HPDE6-E6E7 (cell line): ENCODE measurements at regions not wholly inside any gene's neighbourhood (a gene's known extent, or its start where the extent isn't known, plus 50 kb on each side); places are given as distances from the start of the nearest gene placed in this dataset.
"Not testable (repeated sequence)": the region's sequence is repeated elsewhere in the genome, so short reads cannot be mapped to it uniquely, and the experiment has no call there.

Experiments used
- DNase-seq: peaks from one replicate; pipeline ENCODE4 v3.0.0; 2011; ENCODE audit warnings: missing footprints; ENCODE audit errors: extremely low spot score

DNA sequence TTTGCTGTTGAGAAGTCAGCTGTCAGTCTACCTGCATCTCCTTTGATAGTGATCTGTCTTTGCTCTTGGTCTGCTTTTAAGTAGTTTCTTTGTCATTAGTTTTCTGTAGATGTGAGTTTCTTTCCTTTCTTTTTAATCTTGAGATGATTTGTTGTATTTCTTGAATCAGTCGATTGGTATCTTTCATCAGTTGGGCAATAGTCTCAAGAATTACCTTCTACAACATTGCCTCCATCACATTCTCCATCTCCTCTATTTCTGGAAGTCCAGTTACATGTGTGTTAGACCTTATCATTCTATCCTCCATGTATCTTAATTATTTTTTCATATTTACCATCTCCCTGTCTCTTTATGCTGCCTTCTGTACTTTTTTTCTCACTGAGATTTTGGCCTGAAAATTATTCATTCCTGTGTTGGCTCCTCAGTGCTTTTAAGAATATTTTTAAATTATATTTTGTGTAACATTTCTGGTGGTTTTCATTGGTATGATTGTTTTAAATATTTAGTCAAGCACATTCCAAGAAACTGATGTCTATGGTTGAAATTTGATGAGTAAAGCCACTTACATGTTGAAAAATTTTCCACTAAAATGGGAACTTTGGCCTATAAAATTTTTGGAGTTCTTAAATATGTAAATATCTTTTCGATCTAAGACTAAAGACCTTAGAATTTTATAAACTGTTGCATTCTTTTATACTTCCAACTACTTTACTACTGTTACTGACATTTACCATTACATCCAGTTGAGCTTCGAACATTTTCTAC is 239.5 kb upstream of the MGAT5 start:
- DNase-seq = no peak

- no peak for DNase-seq
Measured at GRCh38 chr2:134019871-134020270, 234.0 kb upstream of the MGAT5 start.

DNA sequence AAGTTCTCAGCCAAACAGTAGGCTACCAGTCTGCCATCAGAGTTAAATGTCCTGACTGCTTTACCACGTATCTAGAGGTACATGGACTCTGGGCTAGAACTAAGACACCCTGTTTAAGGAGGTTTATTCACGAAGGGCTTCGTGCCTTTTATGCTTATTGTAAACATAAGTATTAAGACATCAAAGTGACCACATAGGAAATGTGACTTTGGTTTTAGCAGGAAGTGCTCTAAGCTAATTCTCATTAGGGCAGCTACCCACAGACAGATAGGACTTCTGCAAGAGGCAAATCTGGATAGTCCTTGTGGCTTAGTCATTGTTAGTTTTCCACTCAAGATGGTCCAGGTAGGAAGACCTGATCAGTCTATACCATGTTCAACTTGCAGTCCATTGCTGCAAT is 233.3 kb upstream of the MGAT5 start:
- DNase-seq = no peak

GRCh38 chr2:134021830-134022524 is 231.9 kb upstream of the MGAT5 start:
- no peak for DNase-seq

- DNase-seq = no peak
Measured at GRCh38 chr2:134023854-134024253, 230.0 kb upstream of the MGAT5 start.

DNA sequence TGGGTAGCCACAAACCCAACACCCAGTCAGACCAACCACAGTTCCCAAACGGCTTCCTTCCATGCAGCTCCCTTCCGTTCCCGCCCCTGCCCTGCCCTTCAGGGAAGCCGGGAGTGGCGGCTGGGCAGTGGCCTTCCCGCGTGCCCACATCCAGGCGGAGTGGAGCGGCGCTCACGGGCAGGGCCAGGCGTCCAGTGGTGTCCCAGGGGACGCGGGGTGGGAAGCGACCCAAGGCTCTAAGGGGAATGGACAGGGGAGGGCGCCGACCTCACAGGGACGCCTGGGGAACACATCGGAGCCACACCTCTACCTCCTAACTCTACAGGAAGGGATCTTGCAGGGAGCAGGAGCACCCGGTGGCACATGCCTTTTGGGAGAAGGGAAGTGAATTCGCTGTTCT is 225.9 kb upstream of the MGAT5 start:
- no peak for DNase-seq

GRCh38 chr2:134029418-134029817 is 224.5 kb upstream of the MGAT5 start:
- DNase-seq = no peak

DNA sequence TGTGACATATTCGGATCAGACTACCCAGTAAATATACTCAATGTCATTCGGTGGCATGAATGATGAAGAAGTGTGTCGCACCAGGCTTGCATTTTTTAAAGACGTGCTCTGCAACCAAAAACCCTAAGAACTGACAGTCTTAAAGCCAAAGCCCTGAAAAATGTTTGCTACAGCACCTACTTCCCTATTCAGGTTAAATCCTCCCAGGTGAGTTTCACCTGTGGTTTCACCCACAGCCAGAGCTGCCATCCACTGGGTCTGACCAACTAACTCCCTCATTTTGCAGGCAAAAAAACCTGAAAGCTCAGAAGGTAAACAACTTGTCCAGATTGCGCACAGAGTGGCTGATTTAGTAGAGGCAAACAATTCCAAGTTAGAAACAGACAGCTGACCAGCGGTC is 222.3 kb upstream of the MGAT5 start:
- no peak for DNase-seq

GRCh38 chr2:134035605-134036370 is 218.1 kb upstream of the MGAT5 start:
- DNase-seq = no peak

GRCh38 chr2:134039912-134040581 is 213.8 kb upstream of the MGAT5 start:
- DNase-seq = no peak

DNA sequence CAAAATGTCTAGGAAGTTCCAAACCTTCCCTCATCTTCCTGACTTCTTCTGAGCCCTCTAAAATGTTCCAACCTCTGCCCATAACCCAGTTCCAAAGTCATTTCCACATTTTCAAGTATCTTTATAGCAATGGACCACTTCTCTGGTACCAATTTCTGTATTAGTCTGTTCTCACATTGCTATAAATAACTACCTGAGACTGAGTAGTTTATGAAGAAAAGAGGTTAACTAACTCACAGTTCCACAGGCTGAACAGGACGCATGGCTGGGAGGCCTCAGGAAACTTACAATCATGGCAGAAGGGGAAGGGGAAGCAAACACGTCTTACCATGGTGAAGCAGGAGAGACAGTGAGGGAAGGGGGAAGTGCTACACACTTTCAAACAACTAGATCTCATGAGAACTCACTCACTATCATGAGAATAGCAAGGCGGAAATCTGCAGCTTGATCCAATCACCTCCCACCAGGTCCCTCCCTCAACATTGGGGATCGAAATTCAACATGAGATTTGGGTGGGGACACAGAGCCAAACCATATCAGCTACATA is 213.2 kb upstream of the MGAT5 start:
- DNase-seq = not testable (repeated sequence)

- DNase-seq = no peak
Measured at GRCh38 chr2:134041877-134042276, 212.0 kb upstream of the MGAT5 start.

GRCh38 chr2:134043028-134043427 is 210.8 kb upstream of the MGAT5 start:
- not testable (repeated sequence) for DNase-seq

GRCh38 chr2:134052173-134052572 is 201.7 kb upstream of the MGAT5 start:
- DNase-seq = no peak

DNA sequence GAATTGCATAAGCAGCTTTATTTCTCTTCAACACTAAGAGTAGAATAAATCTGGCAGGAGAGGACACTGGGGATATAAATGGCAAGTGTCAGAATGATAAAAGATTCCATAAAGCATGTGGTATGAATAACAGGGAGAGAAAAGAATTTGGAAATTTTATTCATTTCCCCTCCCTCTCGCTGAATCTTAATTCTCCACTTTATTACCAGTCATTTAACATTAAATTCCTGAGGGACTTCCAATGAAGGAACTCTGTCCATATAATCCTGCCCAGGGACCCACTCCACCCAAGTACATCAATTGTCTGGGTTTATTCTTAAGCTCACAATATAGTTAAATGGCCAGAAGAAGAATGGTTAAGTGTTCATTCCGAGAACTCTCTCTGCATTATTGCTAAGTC is 197.7 kb upstream of the MGAT5 start:
- DNase-seq = no peak

DNA sequence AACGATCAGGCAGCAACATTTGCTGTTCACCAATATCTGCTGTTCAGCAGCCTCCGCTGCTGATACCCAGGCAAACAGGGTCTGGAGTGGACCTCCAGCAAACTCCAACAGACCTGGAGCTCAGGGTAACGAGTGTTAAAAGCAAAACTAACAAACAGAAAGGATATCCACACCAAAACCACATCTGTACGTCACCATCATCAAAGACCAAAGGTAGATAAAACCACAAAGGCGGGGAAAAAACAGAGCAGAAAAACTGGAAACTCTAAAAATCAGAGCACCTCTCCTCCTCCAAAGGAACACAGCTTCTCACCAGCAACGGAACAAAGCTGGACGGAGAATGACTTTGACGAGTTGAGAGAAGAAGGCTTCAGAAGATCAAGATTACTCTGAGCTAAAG is 192.8 kb upstream of the MGAT5 start:
- not testable (repeated sequence) for DNase-seq

- DNase-seq = not testable (repeated sequence)
Measured at GRCh38 chr2:134062235-134062634, 191.6 kb upstream of the MGAT5 start.

- not testable (repeated sequence) for DNase-seq
Measured at GRCh38 chr2:134063916-134064315, 190.0 kb upstream of the MGAT5 start.

DNA sequence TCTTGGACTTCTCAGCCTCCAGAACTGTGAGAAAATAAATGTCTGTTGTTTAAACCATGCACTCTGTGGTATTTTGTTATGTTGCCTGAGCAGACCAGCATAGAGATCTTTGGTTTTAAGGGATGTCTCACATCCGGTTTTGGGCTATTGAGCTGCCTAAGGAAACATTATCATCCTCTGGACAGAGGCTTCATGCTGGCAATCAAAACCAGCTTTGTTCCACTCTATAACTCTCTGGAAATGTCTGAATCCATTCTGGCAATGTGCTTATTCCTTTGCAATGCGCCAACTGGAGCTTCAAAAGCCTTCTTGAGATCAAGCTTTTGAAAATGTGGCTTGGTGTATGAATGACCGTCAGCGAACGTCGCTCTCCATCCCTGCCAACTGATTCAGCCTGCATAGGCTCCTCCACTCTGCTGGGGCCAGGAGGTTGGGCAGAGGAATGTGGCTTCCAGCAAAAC is 183.6 kb upstream of the MGAT5 start:
- DNase-seq = no peak

DNA sequence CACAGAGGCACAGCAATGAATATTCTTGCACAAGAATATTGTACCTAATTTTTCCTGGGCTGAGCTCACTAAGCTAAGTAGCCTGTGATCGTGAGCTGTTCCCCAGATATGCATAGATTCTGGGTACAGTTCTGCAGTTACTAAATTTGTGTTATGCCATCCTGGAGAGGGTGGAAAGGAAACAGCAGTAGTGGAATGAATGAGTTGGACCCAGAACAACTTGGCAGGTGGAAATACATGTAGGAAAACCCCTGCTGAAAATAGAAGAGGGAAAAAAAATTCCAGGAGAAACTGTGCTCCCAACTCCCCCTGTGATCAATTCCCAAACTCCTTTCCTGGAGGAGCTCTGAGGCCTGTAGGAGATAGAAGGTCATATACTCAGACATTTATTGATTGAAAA is 181.5 kb upstream of the MGAT5 start:
- no peak for DNase-seq

DNA sequence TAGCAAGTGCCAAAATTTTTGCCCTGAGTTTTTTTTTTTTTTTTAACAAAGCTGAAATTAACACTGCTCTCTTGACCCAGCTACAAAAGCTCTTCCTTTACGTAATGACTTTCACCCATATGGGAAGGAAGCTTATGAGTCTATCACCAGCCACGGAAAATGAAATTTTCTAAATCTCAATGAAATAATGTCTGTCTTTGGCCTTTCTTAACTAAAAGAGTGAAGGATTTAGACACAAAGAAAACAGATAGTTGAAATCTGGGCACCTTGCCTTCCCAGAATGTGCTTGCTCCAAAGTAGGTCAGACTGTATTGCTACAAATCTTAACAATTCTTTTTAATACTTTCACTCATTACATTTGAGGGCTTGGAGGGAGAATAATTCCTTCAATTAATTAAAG is 180.8 kb upstream of the MGAT5 start:
- DNase-seq = no peak

- no peak for DNase-seq
Measured at GRCh38 chr2:134074619-134075018, 179.3 kb upstream of the MGAT5 start.
